GM21528 (cell line): ENCODE measurements at regions not wholly inside any gene's neighbourhood (a gene's known extent, or its start where the extent isn't known, plus 50 kb on each side); places are given as distances from the start of the nearest gene placed in this dataset.

ENCODE experiments used
- ATAC-seq: cut with Tn5 transposase; IDR thresholded peaks from one replicate; pipeline ENCODE4 v1.9.1; 2021; ENCODE audit warnings: mild to moderate bottlenecking, moderate library complexity; ENCODE audit not compliant: unreplicated experiment, low FRiP score

GRCh38 chr10:28250782-28251181 is 52.1 kb downstream of the MPP7 start:
- ATAC-seq, result no peak

- no peak for ATAC-seq
Observed at GRCh38 chr10:28250358-28250757, 52.5 kb downstream of the MPP7 start.

GRCh38 chr10:28249512-28249911 is 53.4 kb downstream of the MPP7 start:
- ATAC-seq, result no peak

- no peak for ATAC-seq
Observed at GRCh38 chr10:28248092-28248491, 54.8 kb downstream of the MPP7 start.

- no peak for ATAC-seq
Observed at GRCh38 chr10:28246023-28246422, 56.8 kb downstream of the MPP7 start.

- no peak for ATAC-seq
Observed at GRCh38 chr10:28243923-28244322, 58.9 kb downstream of the MPP7 start.

GRCh38 chr10:28242555-28243204 is 60.2 kb downstream of the MPP7 start:
- ATAC-seq, result no peak

GRCh38 chr10:28241741-28242399 is 61.0 kb downstream of the MPP7 start:
- no peak for ATAC-seq

- no peak for ATAC-seq
Observed at GRCh38 chr10:28240400-28240799, 62.5 kb downstream of the MPP7 start.

- ATAC-seq, result no peak
Observed at GRCh38 chr10:28236591-28236990, 66.3 kb downstream of the MPP7 start.

GRCh38 chr10:28220811-28221210 is 82.1 kb downstream of the MPP7 start:
- no peak for ATAC-seq

GRCh38 chr10:28219251-28219650 is 83.6 kb downstream of the MPP7 start:
- ATAC-seq, result no peak

GRCh38 chr10:28217848-28218247 is 85.0 kb downstream of the MPP7 start:
- ATAC-seq, result no peak

GRCh38 chr10:28215930-28216329 is 86.9 kb downstream of the MPP7 start:
- no peak for ATAC-seq

- ATAC-seq, result no peak
Observed at GRCh38 chr10:28214219-28214618, 88.6 kb downstream of the MPP7 start.

- ATAC-seq, result no peak
Observed at GRCh38 chr10:28211759-28212158, 91.1 kb downstream of the MPP7 start.

GRCh38 chr10:28207799-28208198 is 95.1 kb downstream of the MPP7 start:
- ATAC-seq, result no peak

- no peak for ATAC-seq
Observed at GRCh38 chr10:28202941-28203352, 99.9 kb downstream of the MPP7 start.

GRCh38 chr10:28201410-28202400 is 101.2 kb downstream of the MPP7 start:
- ATAC-seq, result no peak

- ATAC-seq, result no peak
Observed at GRCh38 chr10:28200775-28201174, 102.1 kb downstream of the MPP7 start.

GRCh38 chr10:28199941-28200340 is 102.9 kb downstream of the MPP7 start:
- no peak for ATAC-seq
